ENCODE measurements at regions not wholly inside any gene's neighbourhood (a gene's known extent, or its start where the extent isn't known, plus 50 kb on each side); places are given as distances from the start of the nearest gene placed in this dataset.

- Histone ChIP-seq H3K9ac (ENCODE audit: low read depth, low read length) (no peak overlapping the region), H3K36me3 (ENCODE audit: insufficient read depth, low read length) (no peaks in the 10 kb centered on the region), H3K9me3 (replicated peaks; ENCODE audit: low read length) (no peaks in the 10 kb centered on the region), H3K4me1 (ENCODE audit: control insufficient read depth, insufficient read depth, low read length) (no peaks in the 10 kb centered on the region), H3K4me2 (ENCODE audit: low read length) (no peak overlapping the region), H3K27me3 (ENCODE audit: control insufficient read depth, insufficient read depth, low read length) (no peaks in the 10 kb centered on the region), H3K4me3 (ENCODE audit: low read length) (no peak overlapping the region)
Measured at GRCh38 chr21:24011087-24011486, 1596.2 kb downstream of the MRPL39 start.

GRCh38 chr21:24007592-24007991, 1599.7 kb downstream of the MRPL39 start:
- Histone ChIP-seq H3K4me3 (ENCODE audit: low read length) (no peak overlapping the region), H3K4me1 (ENCODE audit: control insufficient read depth, insufficient read depth, low read length) (no peaks in the 10 kb centered on the region), H3K36me3 (ENCODE audit: insufficient read depth, low read length) (no peaks in the 10 kb centered on the region)

GRCh38 chr21:23986987-23987386, 1620.3 kb downstream of the MRPL39 start:
- H3K27me3 ChIP-seq (ENCODE audit: control insufficient read depth, insufficient read depth, low read length), result no peaks in the 10 kb centered on the region
- no peak overlapping the region for H3K4me3 ChIP-seq (ENCODE audit: low read length)

More at GRCh38 chr21:24007592-24007991, 1599.7 kb downstream of the MRPL39 start:
- Histone ChIP-seq H3K27me3 (ENCODE audit: control insufficient read depth, insufficient read depth, low read length) (no peaks in the 10 kb centered on the region), H3K9me3 (replicated peaks; ENCODE audit: low read length) (no peaks in the 10 kb centered on the region), H3K9ac (ENCODE audit: low read depth, low read length) (no peak overlapping the region), H3K4me2 (ENCODE audit: low read length) (no peak overlapping the region)

GRCh38 chr21:23986214-23986613, 1621.1 kb downstream of the MRPL39 start:
- H3K4me1 ChIP-seq (ENCODE audit: control insufficient read depth, insufficient read depth, low read length), result no peaks in the 10 kb centered on the region
- H3K4me2 ChIP-seq (ENCODE audit: low read length), result no peak overlapping the region
- H3K36me3 ChIP-seq (ENCODE audit: insufficient read depth, low read length), result no peaks in the 10 kb centered on the region
- no peaks in the 10 kb centered on the region for H3K9me3 ChIP-seq (replicated peaks; ENCODE audit: low read length)
- no peak overlapping the region for H3K4me3 ChIP-seq (ENCODE audit: low read length)
- H3K9ac ChIP-seq (ENCODE audit: low read depth, low read length), result no peak overlapping the region
- no peaks in the 10 kb centered on the region for H3K27me3 ChIP-seq (ENCODE audit: control insufficient read depth, insufficient read depth, low read length)

More at GRCh38 chr21:23986987-23987386, 1620.3 kb downstream of the MRPL39 start:
- no peaks in the 10 kb centered on the region for H3K36me3 ChIP-seq (ENCODE audit: insufficient read depth, low read length)
- no peaks in the 10 kb centered on the region for H3K9me3 ChIP-seq (replicated peaks; ENCODE audit: low read length)
- H3K4me2 ChIP-seq (ENCODE audit: low read length), result no peak overlapping the region
- H3K9ac ChIP-seq (ENCODE audit: low read depth, low read length), result no peak overlapping the region
- H3K4me1 ChIP-seq (ENCODE audit: control insufficient read depth, insufficient read depth, low read length), result no peaks in the 10 kb centered on the region

- Histone ChIP-seq H3K9me3 (replicated peaks; ENCODE audit: low read length) (no peaks in the 10 kb centered on the region), H3K4me2 (ENCODE audit: low read length) (no peak overlapping the region), H3K27me3 (ENCODE audit: control insufficient read depth, insufficient read depth, low read length) (no peaks in the 10 kb centered on the region), H3K36me3 (ENCODE audit: insufficient read depth, low read length) (no peaks in the 10 kb centered on the region), H3K4me1 (ENCODE audit: control insufficient read depth, insufficient read depth, low read length) (no peaks in the 10 kb centered on the region), H3K9ac (ENCODE audit: low read depth, low read length) (no peak overlapping the region), H3K4me3 (ENCODE audit: low read length) (no peak overlapping the region)
Measured at GRCh38 chr21:23982546-23982945, 1624.7 kb downstream of the MRPL39 start.

- Histone ChIP-seq H3K4me1 (ENCODE audit: control insufficient read depth, insufficient read depth, low read length) (no peaks in the 10 kb centered on the region), H3K27me3 (ENCODE audit: control insufficient read depth, insufficient read depth, low read length) (no peaks in the 10 kb centered on the region), H3K36me3 (ENCODE audit: insufficient read depth, low read length) (no peaks in the 10 kb centered on the region), H3K9me3 (replicated peaks; ENCODE audit: low read length) (no peaks in the 10 kb centered on the region), H3K9ac (ENCODE audit: low read depth, low read length) (no peak overlapping the region), H3K4me2 (ENCODE audit: low read length) (no peak overlapping the region), H3K4me3 (ENCODE audit: low read length) (no peak overlapping the region)
Measured at GRCh38 chr21:23977971-23978370, 1629.3 kb downstream of the MRPL39 start.

GRCh38 chr21:23968722-23969647, 1638.3 kb downstream of the MRPL39 start:
- Histone ChIP-seq H3K4me1 (ENCODE audit: control insufficient read depth, insufficient read depth, low read length) (no peaks in the 10 kb centered on the region), H3K9ac (ENCODE audit: low read depth, low read length) (no peak overlapping the region), H3K4me3 (ENCODE audit: low read length) (no peak overlapping the region), H3K27me3 (ENCODE audit: control insufficient read depth, insufficient read depth, low read length) (no peaks in the 10 kb centered on the region), H3K4me2 (ENCODE audit: low read length) (no peak overlapping the region), H3K36me3 (ENCODE audit: insufficient read depth, low read length) (no peaks in the 10 kb centered on the region), H3K9me3 (replicated peaks; ENCODE audit: low read length) (no peaks in the 10 kb centered on the region)

GRCh38 chr21:23968008-23968407, 1639.3 kb downstream of the MRPL39 start:
- H3K4me1 ChIP-seq (ENCODE audit: control insufficient read depth, insufficient read depth, low read length), result peaks cover 5% of the 10 kb centered on the region
- no peak overlapping the region for H3K4me3 ChIP-seq (ENCODE audit: low read length)
- no peak overlapping the region for H3K9ac ChIP-seq (ENCODE audit: low read depth, low read length)
- H3K36me3 ChIP-seq (ENCODE audit: insufficient read depth, low read length), result no peaks in the 10 kb centered on the region
- no peaks in the 10 kb centered on the region for H3K9me3 ChIP-seq (replicated peaks; ENCODE audit: low read length)
- no peak overlapping the region for H3K4me2 ChIP-seq (ENCODE audit: low read length)
- H3K27me3 ChIP-seq (ENCODE audit: control insufficient read depth, insufficient read depth, low read length), result no peaks in the 10 kb centered on the region

- no peak overlapping the region for H3K4me2 ChIP-seq (ENCODE audit: low read length)
- H3K27me3 ChIP-seq (ENCODE audit: control insufficient read depth, insufficient read depth, low read length), result no peaks in the 10 kb centered on the region
- H3K9me3 ChIP-seq (replicated peaks; ENCODE audit: low read length), result no peaks in the 10 kb centered on the region
- no peak overlapping the region for H3K4me3 ChIP-seq (ENCODE audit: low read length)
- H3K36me3 ChIP-seq (ENCODE audit: insufficient read depth, low read length), result no peaks in the 10 kb centered on the region
- H3K4me1 ChIP-seq (ENCODE audit: control insufficient read depth, insufficient read depth, low read length), result peaks cover 5% of the 10 kb centered on the region
- no peak overlapping the region for H3K9ac ChIP-seq (ENCODE audit: low read depth, low read length)
Measured at GRCh38 chr21:23963454-23963853, 1643.8 kb downstream of the MRPL39 start.

- Histone ChIP-seq H3K9ac (ENCODE audit: low read depth, low read length) (no peak overlapping the region), H3K27me3 (ENCODE audit: control insufficient read depth, insufficient read depth, low read length) (no peaks in the 10 kb centered on the region), H3K4me3 (ENCODE audit: low read length) (no peak overlapping the region), H3K36me3 (ENCODE audit: insufficient read depth, low read length) (no peaks in the 10 kb centered on the region), H3K9me3 (replicated peaks; ENCODE audit: low read length) (no peaks in the 10 kb centered on the region), H3K4me2 (ENCODE audit: low read length) (no peak overlapping the region), H3K4me1 (ENCODE audit: control insufficient read depth, insufficient read depth, low read length) (peaks cover 5% of the 10 kb centered on the region)
Measured at GRCh38 chr21:23960769-23961168, 1646.5 kb downstream of the MRPL39 start.

- Histone ChIP-seq H3K9me3 (replicated peaks; ENCODE audit: low read length) (no peaks in the 10 kb centered on the region), H3K4me3 (ENCODE audit: low read length) (no peak overlapping the region), H3K27me3 (ENCODE audit: control insufficient read depth, insufficient read depth, low read length) (no peaks in the 10 kb centered on the region), H3K4me2 (ENCODE audit: low read length) (no peak overlapping the region), H3K9ac (ENCODE audit: low read depth, low read length) (no peak overlapping the region), H3K4me1 (ENCODE audit: control insufficient read depth, insufficient read depth, low read length) (peaks cover 16% of the 10 kb centered on the region), H3K36me3 (ENCODE audit: insufficient read depth, low read length) (no peaks in the 10 kb centered on the region)
Measured at GRCh38 chr21:23955135-23955843, 1652.0 kb downstream of the MRPL39 start.
